Fibroblast of lung (primary cell): ENCODE measurements at regions not wholly inside any gene's neighbourhood (a gene's known extent, or its start where the extent isn't known, plus 50 kb on each side); places are given as distances from the start of the nearest gene placed in this dataset.

Source experiments
- EZH2 ChIP-seq: IDR thresholded peaks from 2 replicates; pipeline ENCODE4 v1.5.1; 2012; ENCODE audit warnings: low read length, control low read depth, mild to moderate bottlenecking; ENCODE audit errors: missing control alignments
- TF ChIP-seq, protein P1 (sequence below), 2 donors: IDR thresholded peaks in 1 of 2; conservative IDR thresholded peaks in 1 of 2; 1 replicate in 1 of 2; 2 replicates in 1 of 2; pipeline ENCODE4 v1.5.1; 2011 to 2012; ENCODE audit warnings: low read length in 2 of 2, control low read depth in 1 of 2, inconsistent platforms in 1 of 2, low read depth in 1 of 2, mild to moderate bottlenecking in 1 of 2

GRCh38 chr6:74187811-74188210 is 491.8 kb downstream of the CD109 start:
- TF ChIP-seq, protein P1, sequence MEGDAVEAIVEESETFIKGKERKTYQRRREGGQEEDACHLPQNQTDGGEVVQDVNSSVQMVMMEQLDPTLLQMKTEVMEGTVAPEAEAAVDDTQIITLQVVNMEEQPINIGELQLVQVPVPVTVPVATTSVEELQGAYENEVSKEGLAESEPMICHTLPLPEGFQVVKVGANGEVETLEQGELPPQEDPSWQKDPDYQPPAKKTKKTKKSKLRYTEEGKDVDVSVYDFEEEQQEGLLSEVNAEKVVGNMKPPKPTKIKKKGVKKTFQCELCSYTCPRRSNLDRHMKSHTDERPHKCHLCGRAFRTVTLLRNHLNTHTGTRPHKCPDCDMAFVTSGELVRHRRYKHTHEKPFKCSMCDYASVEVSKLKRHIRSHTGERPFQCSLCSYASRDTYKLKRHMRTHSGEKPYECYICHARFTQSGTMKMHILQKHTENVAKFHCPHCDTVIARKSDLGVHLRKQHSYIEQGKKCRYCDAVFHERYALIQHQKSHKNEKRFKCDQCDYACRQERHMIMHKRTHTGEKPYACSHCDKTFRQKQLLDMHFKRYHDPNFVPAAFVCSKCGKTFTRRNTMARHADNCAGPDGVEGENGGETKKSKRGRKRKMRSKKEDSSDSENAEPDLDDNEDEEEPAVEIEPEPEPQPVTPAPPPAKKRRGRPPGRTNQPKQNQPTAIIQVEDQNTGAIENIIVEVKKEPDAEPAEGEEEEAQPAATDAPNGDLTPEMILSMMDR (conservative IDR thresholded peaks at IDR 0.05 in 1 of 2, IDR thresholded peaks at IDR 0.05 in 1 of 2; ENCODE audit: low read depth in 1 of 2, low read length in 2 of 2), result no peak
- no peak for TF ChIP-seq EZH2
